HCEC 1CT (cell line): ENCODE measurements at regions not wholly inside any gene's neighbourhood (a gene's known extent, or its start where the extent isn't known, plus 50 kb on each side); places are given as distances from the start of the nearest gene placed in this dataset.
"Not testable (repeated sequence)": the region's sequence is repeated elsewhere in the genome, so short reads cannot be mapped to it uniquely, and the experiment has no call there.

ENCODE experiments used
- DNase-seq: peaks from one replicate; pipeline ENCODE4 v3.0.0-alpha.2; 2017

GRCh38 chr4:146072376-146072775, 103.1 kb upstream of the LSM6 start:
- DNase-seq: no peak

- no peak for DNase-seq
Observed at GRCh38 chr4:146071390-146071789, 104.1 kb upstream of the LSM6 start.

GRCh38 chr4:146063143-146063542, 112.4 kb upstream of the LSM6 start:
- DNase-seq: no peak

- DNase-seq: no peak
Observed at GRCh38 chr4:146062340-146062739, 113.2 kb upstream of the LSM6 start.

- no peak for DNase-seq
Observed at GRCh38 chr4:146061610-146062334, 113.7 kb upstream of the LSM6 start.

- DNase-seq: no peak
Observed at GRCh38 chr4:146059865-146060264, 115.7 kb upstream of the LSM6 start.

- DNase-seq: no peak
Observed at GRCh38 chr4:146059151-146059550, 116.4 kb upstream of the LSM6 start.

- no peak for DNase-seq
Observed at GRCh38 chr4:146058531-146058930, 117.0 kb upstream of the LSM6 start.

GRCh38 chr4:146054676-146055075, 116.1 kb upstream of the ZNF827 start:
- DNase-seq: no peak

GRCh38 chr4:146053891-146054290, 115.3 kb upstream of the ZNF827 start:
- no peak for DNase-seq

GRCh38 chr4:146051728-146052391, 113.2 kb upstream of the ZNF827 start:
- peak; percentile 64 for DNase-seq

GRCh38 chr4:146051223-146051622, 112.6 kb upstream of the ZNF827 start:
- DNase-seq: no peak

- DNase-seq: no peak
Observed at GRCh38 chr4:146049802-146050201, 111.2 kb upstream of the ZNF827 start.

GRCh38 chr4:146047768-146048167, 109.1 kb upstream of the ZNF827 start:
- DNase-seq: not testable (repeated sequence)

- DNase-seq: no peak
Observed at GRCh38 chr4:146041139-146042004, 102.7 kb upstream of the ZNF827 start.

- DNase-seq: no peak
Observed at GRCh38 chr4:146040623-146041022, 102.0 kb upstream of the ZNF827 start.

- no peak for DNase-seq
Observed at GRCh38 chr4:146033149-146033548, 94.5 kb upstream of the ZNF827 start.

- no peak for DNase-seq
Observed at GRCh38 chr4:146032234-146032860, 93.7 kb upstream of the ZNF827 start.

GRCh38 chr4:146029939-146030710, 91.5 kb upstream of the ZNF827 start:
- DNase-seq: no peak

- peak; percentile 9 for DNase-seq
Observed at GRCh38 chr4:146029147-146029546, 90.5 kb upstream of the ZNF827 start.

- DNase-seq: no peak
Observed at GRCh38 chr4:146027761-146028160, 89.1 kb upstream of the ZNF827 start.

- no peak for DNase-seq
Observed at GRCh38 chr4:146023334-146023967, 84.8 kb upstream of the ZNF827 start.
